Omental fat pad (tissue), 3 donors: ENCODE measurements at regions not wholly inside any gene's neighbourhood (a gene's known extent, or its start where the extent isn't known, plus 50 kb on each side); places are given as distances from the start of the nearest gene placed in this dataset.

Source experiments
- ATAC-seq: fragments of 150-250 bp; one replicate; pipeline ENCODE4 v1.9.1; 2016; ENCODE audit warnings: mild to moderate bottlenecking, moderate library complexity; ENCODE audit not compliant: low FRiP score
- DNase-seq: peaks from one replicate; pipeline ENCODE4 v3.0.0-alpha.2; 2019; ENCODE audit warnings: low spot score
- TF ChIP-seq, protein P1 (sequence below), 3 donors: fragments of 450-650 bp; IDR thresholded peaks; one replicate each; pipeline ENCODE4 v1.5.1; 2016 to 2017; ENCODE audit warnings: antibody characterized with exemption in 3 of 3, mild to moderate bottlenecking in 3 of 3, moderate library complexity in 2 of 3

DNA sequence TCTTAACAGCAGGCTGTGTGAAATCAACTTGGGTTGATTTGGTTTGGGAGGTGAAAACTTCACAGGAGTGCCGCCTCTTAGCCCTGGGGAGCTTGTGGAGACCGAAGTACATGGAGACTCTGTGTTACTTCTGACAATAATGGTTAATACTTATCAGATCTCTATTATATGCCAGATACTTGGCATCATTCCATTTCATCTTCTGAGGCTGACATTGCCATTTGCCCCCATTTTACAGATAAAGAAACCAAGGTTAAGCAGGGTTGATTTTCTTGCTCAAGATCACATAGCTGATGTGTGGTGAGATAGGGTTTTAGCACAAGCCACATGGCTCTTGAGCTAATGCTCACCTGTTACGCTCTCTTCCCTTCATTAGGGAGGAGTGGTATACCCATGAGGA is 150.6 kb upstream of the FAM13C start:
- no peak for DNase-seq
- no peak for ATAC-seq
- TF ChIP-seq, protein P1, sequence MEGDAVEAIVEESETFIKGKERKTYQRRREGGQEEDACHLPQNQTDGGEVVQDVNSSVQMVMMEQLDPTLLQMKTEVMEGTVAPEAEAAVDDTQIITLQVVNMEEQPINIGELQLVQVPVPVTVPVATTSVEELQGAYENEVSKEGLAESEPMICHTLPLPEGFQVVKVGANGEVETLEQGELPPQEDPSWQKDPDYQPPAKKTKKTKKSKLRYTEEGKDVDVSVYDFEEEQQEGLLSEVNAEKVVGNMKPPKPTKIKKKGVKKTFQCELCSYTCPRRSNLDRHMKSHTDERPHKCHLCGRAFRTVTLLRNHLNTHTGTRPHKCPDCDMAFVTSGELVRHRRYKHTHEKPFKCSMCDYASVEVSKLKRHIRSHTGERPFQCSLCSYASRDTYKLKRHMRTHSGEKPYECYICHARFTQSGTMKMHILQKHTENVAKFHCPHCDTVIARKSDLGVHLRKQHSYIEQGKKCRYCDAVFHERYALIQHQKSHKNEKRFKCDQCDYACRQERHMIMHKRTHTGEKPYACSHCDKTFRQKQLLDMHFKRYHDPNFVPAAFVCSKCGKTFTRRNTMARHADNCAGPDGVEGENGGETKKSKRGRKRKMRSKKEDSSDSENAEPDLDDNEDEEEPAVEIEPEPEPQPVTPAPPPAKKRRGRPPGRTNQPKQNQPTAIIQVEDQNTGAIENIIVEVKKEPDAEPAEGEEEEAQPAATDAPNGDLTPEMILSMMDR (IDR thresholded peaks at IDR 0.05): no peak

DNA sequence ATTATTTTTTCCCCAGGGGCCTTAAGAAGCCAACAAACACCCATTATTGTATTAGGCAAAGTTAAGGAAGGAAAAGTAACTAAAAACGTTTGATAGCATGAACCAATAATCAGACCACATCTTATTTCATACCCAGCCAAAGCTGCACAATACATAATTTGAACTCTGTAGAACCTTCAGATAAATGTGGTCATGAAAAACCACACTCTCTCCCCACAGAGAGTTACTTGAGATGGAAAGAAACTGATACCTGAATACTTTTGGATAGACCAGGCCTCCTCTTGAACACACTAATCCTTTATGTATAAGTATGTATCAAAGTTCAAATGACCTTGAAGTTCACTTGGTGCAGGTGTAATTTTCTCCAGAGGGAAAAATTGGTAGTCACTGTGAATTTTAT is 146.6 kb upstream of the FAM13C start:
- no peak for ATAC-seq
- TF ChIP-seq, protein P1 (IDR thresholded peaks at IDR 0.05): no peak
- DNase-seq: no peak

DNA sequence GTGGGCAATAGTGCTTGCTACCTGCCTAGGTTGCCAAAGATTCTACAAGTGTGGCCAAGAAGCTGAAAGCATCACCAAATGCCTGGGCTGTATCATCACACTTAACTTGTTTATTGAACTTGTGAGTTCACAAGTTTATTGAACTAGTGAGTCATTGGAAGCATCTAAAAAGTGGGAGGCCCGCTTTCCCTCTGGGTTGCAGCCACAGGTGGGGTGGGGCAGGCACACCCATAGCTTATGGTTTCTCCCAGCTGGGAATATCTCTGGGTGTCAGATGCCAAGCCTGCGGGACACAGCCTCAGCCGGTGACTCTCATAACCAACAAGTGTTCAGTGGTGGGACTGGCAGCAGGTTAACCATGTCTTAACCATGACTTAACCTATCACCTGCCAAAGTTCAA is 145.9 kb upstream of the FAM13C start:
- TF ChIP-seq, protein P1 (IDR thresholded peaks at IDR 0.05): no peak
- DNase-seq (no peak), ATAC-seq (no peak)

DNA sequence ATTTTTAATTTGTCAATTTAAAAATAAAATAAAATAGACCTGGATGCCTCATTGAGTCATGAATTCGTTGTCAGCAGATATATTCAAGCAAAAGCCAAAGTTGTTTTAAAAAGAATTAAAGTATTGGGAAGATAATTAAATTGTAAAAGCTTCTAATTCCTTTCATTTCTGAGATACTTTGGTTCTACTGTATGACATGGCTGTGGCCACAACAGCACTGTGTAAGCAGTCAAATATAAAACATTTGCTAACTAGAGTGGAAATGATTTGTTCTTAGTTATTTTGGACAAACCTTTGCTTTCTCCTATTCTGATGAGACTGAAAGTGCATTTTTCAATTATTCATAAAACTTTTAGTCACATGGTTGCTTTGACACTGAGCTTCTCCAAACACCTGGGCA is 143.6 kb upstream of the FAM13C start:
- no peak for ATAC-seq
- no peak for DNase-seq
- TF ChIP-seq, protein P1 (IDR thresholded peaks at IDR 0.05): no peak

DNA sequence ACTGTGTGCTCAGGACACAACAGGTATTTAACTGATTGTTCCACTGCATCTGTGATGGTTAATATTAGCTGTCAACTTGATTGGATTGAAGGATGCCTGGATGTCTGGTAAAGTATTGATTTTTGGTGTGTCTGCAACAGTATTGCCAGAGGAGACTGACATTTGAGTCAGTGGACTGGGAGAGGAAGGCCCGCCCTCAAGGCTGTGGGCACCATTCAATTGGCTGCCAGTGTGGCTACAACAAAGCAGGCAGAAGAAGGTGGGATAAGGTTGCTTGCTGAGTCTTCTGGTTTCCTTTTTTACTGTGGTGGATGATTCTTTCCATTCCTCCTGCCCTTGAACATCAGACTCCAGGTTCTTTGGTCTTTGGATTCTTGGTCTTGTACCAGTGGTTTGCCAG is 137.1 kb upstream of the FAM13C start:
- ATAC-seq (no peak), DNase-seq (no peak)
- TF ChIP-seq, protein P1 (IDR thresholded peaks at IDR 0.05): no peak

DNA sequence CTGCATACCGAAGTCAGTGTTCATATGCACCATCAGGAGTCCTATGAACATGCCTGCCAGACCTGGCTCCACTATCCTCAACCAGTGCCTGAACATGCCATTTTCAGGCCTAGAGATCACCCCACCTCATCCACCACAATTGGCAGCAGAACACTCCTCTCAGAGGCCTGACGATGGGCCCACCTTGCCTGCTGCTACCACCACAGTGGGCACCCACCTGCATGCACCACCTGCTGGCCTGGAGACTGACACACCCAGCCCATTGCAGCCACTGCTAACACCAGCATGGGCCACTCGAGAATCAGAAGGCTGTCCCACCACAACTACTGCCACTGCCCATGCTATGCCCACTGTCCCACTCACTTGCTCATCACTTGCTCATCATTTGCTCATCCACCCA is 130.7 kb upstream of the FAM13C start:
- TF ChIP-seq, protein P1 (IDR thresholded peaks at IDR 0.05): no peak
- DNase-seq: no peak
- no peak for ATAC-seq

DNA sequence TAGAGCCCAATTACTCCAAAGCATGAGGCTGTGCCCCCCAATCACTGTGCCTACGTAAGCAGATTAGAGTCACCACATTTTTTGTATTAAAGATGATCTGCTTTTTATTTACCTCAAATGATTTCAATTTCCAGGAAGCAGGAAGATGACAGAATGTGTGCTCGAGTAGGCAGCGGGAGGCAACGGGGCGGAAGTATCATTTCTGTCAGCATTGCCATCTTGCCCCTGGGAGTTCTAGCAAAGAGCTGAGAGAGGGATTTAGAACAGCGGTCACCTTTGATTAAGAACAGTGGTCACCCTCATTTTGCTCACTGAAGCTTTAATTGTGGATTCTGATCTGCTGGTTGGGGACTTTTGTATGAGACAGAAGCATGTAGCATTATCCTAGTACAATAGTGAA is 117.1 kb upstream of the FAM13C start:
- TF ChIP-seq, protein P1 (IDR thresholded peaks at IDR 0.05): no peak
- DNase-seq (no peak), ATAC-seq (no peak)
